Loucy (cell line): ENCODE measurements at regions not wholly inside any gene's neighbourhood (a gene's known extent, or its start where the extent isn't known, plus 50 kb on each side); places are given as distances from the start of the nearest gene placed in this dataset.

Experiments
- CTCF ChIP-seq: fragments of 200-600 bp; sonication (generic); conservative IDR thresholded peaks from 2 replicates; pipeline ENCODE4 v1.5.1; 2014; ENCODE audit warnings: mild to moderate bottlenecking, antibody characterized with exemption, low read length
- EZH2phosphoT487 ChIP-seq: fragments of 200-600 bp; IDR thresholded peaks from 2 replicates; pipeline ENCODE4 v1.6.1; 2018; ENCODE audit warnings: antibody characterized with exemption, mild to moderate bottlenecking, moderate library complexity, borderline replicate concordance

- no peak for TF ChIP-seq CTCF
- TF ChIP-seq EZH2phosphoT487: no peak
Observed at GRCh38 chr15:52879904-52880303, 89.8 kb upstream of the ONECUT1 start.
